GM06990 (cell line): ENCODE measurements at regions not wholly inside any gene's neighbourhood (a gene's known extent, or its start where the extent isn't known, plus 50 kb on each side); places are given as distances from the start of the nearest gene placed in this dataset.

ENCODE experiments used
- DNase-seq: peaks from one replicate; pipeline ENCODE4 v3.0.0-alpha.2; 2011; ENCODE audit not compliant: insufficient read length; ENCODE audit errors: extremely low read depth
- H3K27me3 ChIP-seq: replicated peaks from 2 replicates; pipeline ENCODE4 v1.6.0; 2011; ENCODE audit warnings: low read length; ENCODE audit not compliant: control insufficient read depth, insufficient read depth
- H3K36me3 ChIP-seq: 2 replicates; pipeline ENCODE4 v1.5.1; 2011; ENCODE audit warnings: low read length; ENCODE audit not compliant: control insufficient read depth, insufficient read depth
- H3K4me3 ChIP-seq: replicated peaks from 2 replicates; pipeline ENCODE4 v1.5.1; 2011; ENCODE audit warnings: low read depth, mild to moderate bottlenecking, control low read depth, low read length
- CTCF ChIP-seq: IDR thresholded peaks from 2 replicates; pipeline ENCODE4 v1.5.1; 2011; ENCODE audit warnings: low read length, control low read depth, mild to moderate bottlenecking, inconsistent platforms; ENCODE audit not compliant: insufficient read depth, poor library complexity, severe bottlenecking

GRCh38 chr2:111219285-111219684, 98.6 kb downstream of the BCL2L11 start:
- no peak for TF ChIP-seq CTCF
- Histone ChIP-seq H3K4me3 (no peak overlapping the region), H3K27me3 (no peaks in the 10 kb centered on the region), H3K36me3 (no peaks in the 10 kb centered on the region)
- DNase-seq, result peak; percentile 86

- H3K36me3 ChIP-seq, result no peaks in the 10 kb centered on the region
- TF ChIP-seq CTCF, result no peak
- H3K4me3 ChIP-seq, result no peak overlapping the region
- DNase-seq, result no peak
- H3K27me3 ChIP-seq, result no peaks in the 10 kb centered on the region
Measured at GRCh38 chr2:111219734-111220505, 99.2 kb downstream of the BCL2L11 start.

GRCh38 chr2:111220962-111221361, 100.2 kb downstream of the BCL2L11 start:
- Histone ChIP-seq H3K27me3 (no peaks in the 10 kb centered on the region), H3K4me3 (no peak overlapping the region), H3K36me3 (no peaks in the 10 kb centered on the region)
- TF ChIP-seq CTCF, result no peak
- no peak for DNase-seq

- no peak for DNase-seq
- no peak overlapping the region for H3K4me3 ChIP-seq
- no peak for TF ChIP-seq CTCF
Measured at GRCh38 chr2:111221701-111222100, 101.0 kb downstream of the BCL2L11 start.

GRCh38 chr2:111222204-111222866, 101.6 kb downstream of the BCL2L11 start:
- DNase-seq, result no peak
- Histone ChIP-seq H3K4me3 (no peak overlapping the region), H3K27me3 (no peaks in the 10 kb centered on the region), H3K36me3 (no peaks in the 10 kb centered on the region)
- no peak for TF ChIP-seq CTCF

More at GRCh38 chr2:111221701-111222100, 101.0 kb downstream of the BCL2L11 start:
- H3K36me3 ChIP-seq, result no peaks in the 10 kb centered on the region
- H3K27me3 ChIP-seq, result no peaks in the 10 kb centered on the region
